ENCODE measurements at regions not wholly inside any gene's neighbourhood (a gene's known extent, or its start where the extent isn't known, plus 50 kb on each side); places are given as distances from the start of the nearest gene placed in this dataset.
"Not testable (repeated sequence)": the region's sequence is repeated elsewhere in the genome, so short reads cannot be mapped to it uniquely, and the experiment has no call there.

DNA sequence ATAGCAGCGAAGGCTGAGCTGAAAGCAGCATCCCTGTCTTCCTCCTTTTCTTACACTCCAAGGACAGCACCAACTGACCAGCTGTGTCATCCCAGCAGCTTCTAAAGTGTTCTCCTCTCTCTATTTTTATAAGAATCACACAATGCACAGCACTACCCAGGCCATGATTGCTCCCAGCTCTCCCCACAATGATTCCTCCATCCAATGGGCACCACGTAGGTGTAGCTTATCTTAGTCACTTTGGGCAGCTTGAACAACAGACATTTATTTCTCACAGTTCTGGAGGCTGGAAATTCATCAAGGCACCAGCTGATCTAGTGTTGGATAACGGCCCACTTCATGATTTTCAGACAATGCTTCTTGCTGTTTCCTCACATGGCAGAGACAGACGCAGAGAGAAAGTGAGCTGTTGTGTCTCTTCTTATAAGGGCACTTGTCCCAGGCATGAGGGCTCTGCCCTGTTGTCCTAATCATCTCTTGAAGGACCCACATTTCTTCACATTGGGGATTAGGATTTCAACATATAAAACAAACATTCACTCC is 92.0 kb upstream of the CDC14C start:
- DNase-seq: peak; percentile 45 to 68

DNA sequence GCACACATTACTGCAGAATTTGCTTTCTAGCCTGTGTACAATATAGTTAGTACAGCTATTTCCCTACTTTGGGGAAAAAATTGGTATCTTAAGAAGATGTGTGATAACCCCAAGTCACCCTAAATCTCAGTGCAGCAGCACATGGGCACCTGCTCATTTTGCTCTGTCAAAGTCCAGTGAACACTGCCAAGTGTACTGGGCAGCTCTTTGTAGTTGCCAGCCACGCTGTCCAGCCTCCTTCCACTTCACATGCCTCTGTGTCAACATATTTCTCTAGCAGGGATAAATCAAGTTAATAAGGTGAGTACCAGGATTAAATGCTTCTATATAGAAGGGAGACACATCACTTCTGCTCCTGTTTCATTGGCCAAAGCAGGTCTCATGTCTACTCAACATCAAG is 87.1 kb upstream of the CDC14C start:
- no peak for DNase-seq

DNA sequence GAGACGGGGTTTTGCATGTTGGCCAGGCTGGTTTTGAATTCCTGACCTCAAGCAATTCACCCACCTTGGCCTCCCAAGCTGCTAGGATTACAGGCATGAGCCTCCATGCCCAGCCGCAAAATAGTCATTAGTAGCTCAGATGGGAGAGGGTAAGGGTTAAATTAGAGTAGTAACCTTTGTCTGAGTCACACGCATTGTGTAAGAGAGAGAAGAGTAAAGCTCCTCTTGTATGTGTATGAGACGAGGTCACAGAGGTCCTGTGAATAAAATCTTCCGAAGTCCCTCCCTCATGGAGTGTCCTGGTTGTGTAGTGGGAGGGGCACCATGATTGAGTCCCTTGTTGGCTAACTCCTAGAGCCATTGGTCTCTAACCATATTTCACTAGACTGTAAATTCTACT is 85.2 kb upstream of the CDC14C start:
- DNase-seq: no peak

DNA sequence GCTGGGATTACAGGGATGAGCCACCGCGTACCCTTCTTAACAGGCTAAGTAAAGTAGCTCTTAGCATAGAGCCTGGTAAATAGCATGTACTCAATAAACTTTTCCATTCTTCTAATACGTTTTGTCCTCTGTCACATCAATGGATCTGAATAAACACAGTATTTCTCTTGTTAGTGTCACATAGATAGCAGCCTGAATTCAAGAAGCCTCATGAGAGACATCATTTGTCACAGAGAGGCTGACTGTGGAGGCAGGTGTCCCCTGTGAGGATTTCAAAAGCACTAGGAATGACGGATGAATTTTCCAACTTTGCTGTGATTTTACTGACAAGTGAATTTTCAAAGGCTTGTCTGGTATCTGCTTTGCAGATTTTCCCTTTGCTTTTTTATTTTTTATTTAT is 82.6 kb upstream of the CDC14C start:
- DNase-seq: no peak

DNA sequence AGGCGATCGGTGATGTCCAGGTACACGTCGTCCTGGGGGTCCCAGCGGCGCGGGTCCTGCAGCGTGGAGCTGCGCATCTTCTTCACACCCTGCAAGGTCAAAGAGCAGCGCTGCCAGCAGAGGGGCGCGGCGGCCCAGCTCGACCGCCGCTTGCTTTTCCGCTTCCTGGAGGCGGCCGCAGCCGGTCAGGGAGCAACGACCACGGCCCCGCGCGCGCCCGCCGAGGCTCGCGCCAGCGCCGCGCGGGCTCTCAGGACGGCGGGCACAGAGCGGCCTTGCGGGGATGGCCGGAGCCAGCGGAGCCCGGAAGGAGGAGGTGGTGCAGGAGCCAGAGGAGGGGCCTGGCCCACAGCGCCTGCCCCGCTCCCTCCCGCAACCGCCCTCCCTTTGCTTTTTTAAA is 76.4 kb upstream of the CDC14C start:
- DNase-seq: no peak

DNA sequence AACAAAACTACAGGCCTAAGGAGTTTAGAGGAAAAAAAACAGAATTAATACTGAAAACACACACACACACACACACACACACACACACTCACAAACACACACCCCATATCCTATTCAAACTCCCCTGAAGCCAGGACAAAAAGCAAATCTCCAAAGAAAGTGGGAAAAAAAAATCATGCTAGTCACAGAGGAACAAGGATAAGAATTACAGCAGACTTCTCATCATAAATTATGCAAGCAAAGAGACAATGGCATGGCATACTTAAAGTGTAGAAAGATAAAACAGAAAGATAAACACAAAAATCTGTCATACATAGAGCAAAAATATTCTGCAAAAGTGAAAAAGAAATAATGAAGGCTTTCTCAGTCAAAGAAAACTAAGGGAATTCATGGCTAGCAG is 63.9 kb upstream of the CDC14C start:
- not testable (repeated sequence) for DNase-seq

DNA sequence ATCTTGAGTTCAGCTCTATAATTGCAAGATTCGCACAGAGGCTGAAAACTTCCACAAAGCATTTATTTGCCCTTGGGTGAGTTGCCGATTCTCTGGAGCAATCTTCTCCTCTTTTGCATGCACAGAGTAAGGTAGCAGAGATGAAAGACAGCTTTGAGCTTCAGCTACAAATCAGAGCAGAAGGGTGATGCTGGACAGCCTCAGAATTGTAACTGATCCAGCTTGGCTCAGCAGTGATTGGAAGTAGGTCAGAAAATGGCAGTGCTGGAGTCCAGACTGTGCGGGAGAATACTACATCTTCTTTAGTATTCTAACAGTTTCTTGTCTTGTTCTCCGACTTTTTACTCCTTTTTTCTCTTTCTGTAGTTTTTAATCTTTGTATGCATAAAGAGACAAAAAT is 55.4 kb upstream of the CDC14C start:
- DNase-seq: peak; percentile 18 to 44

DNA sequence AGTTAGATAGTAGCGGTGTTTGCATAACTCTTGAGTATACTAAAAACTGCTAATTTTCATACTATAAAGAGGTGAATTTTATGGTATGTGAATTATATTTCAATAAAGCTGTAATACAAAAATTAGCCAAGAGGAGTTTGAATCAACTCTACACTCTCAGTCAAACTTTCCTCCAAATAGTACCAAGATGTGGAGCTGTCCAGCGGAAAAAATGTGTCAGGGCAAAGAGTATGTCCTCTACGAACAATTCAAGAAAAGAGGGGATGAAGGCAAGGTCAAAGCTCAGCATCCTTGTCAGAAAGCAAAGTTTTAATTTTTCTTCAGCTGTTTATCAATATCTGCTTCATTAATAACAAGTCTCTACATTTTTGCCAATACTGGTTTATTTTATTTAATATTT is 51.8 kb upstream of the CDC14C start:
- DNase-seq: no peak

All from hippocampal formation (tissue), 2 donors.